Fibroblast of the aortic adventitia (primary cell): ENCODE measurements at regions not wholly inside any gene's neighbourhood (a gene's known extent, or its start where the extent isn't known, plus 50 kb on each side); places are given as distances from the start of the nearest gene placed in this dataset.
"Not testable (repeated sequence)": the region's sequence is repeated elsewhere in the genome, so short reads cannot be mapped to it uniquely, and the experiment has no call there.

Experiments
- DNase-seq: peaks from one replicate; pipeline ENCODE4 v3.0.0-alpha.2; 2010; ENCODE audit warnings: low read depth
- H3K4me3 ChIP-seq: 2 replicates; pipeline ENCODE4 v1.5.1; 2011; ENCODE audit warnings: low read depth, mild to moderate bottlenecking, control low read depth, low read length, moderate library complexity
- CTCF ChIP-seq: IDR thresholded peaks from 2 replicates; pipeline ENCODE4 v1.5.1; 2011; ENCODE audit warnings: mild to moderate bottlenecking, low read length, control low read depth, inconsistent platforms; ENCODE audit not compliant: insufficient read depth

GRCh38 chr3:181486141-181486885, 225.4 kb upstream of the SOX2 start:
- no peak overlapping the region for H3K4me3 ChIP-seq
- TF ChIP-seq CTCF = no peak
- peak; percentile 13 for DNase-seq

GRCh38 chr3:181484026-181484425, 227.7 kb upstream of the SOX2 start:
- DNase-seq = no peak
- no peak for TF ChIP-seq CTCF
- no peak overlapping the region for H3K4me3 ChIP-seq

- not testable (repeated sequence) for H3K4me3 ChIP-seq, DNase-seq
These were observed 236.6 kb upstream of the SOX2 start for GRCh38 chr3:181475146-181475545.

GRCh38 chr3:181470349-181470748, 241.4 kb upstream of the SOX2 start:
- DNase-seq = no peak
- no peak for TF ChIP-seq CTCF
- no peak overlapping the region for H3K4me3 ChIP-seq

- TF ChIP-seq CTCF = no peak
- H3K4me3 ChIP-seq = no peak overlapping the region
- no peak for DNase-seq
These were observed 247.6 kb upstream of the SOX2 start for GRCh38 chr3:181464033-181464694.

- DNase-seq = no peak
- no peak for TF ChIP-seq CTCF
- H3K4me3 ChIP-seq = no peak overlapping the region
These were observed 250.3 kb upstream of the SOX2 start for GRCh38 chr3:181461381-181461780.

GRCh38 chr3:181459516-181459915, 252.2 kb upstream of the SOX2 start:
- no peak for DNase-seq
- no peak for TF ChIP-seq CTCF
- no peak overlapping the region for H3K4me3 ChIP-seq
